DOHH2 (cell line): ENCODE measurements at regions not wholly inside any gene's neighbourhood (a gene's known extent, or its start where the extent isn't known, plus 50 kb on each side); places are given as distances from the start of the nearest gene placed in this dataset.

ENCODE experiments used
- H3F3A ChIP-seq: fragments of 200-600 bp; sonication (generic), shearing (Covaris generic); 2 replicates; pipeline ENCODE4 v1.6.0; 2016; ENCODE audit warnings: antibody characterized with exemption, mild to moderate bottlenecking; ENCODE audit not compliant: control insufficient read depth, insufficient read depth
- H3K27ac ChIP-seq: fragments of 200-600 bp; sonication (generic); 2 replicates; pipeline ENCODE4 v1.5.1; 2014; ENCODE audit warnings: low read depth, mild to moderate bottlenecking, low read length, moderate library complexity
- H3K27me3 ChIP-seq: fragments of 200-600 bp; sonication (generic); 2 replicates; pipeline ENCODE4 v1.6.1; 2014; ENCODE audit warnings: mild to moderate bottlenecking, low read length, mixed read lengths; ENCODE audit not compliant: control insufficient read depth
- H3K36me3 ChIP-seq: fragments of 200-600 bp; sonication (generic); 2 replicates; pipeline ENCODE4 v1.6.1; 2014; ENCODE audit warnings: mild to moderate bottlenecking, low read length, moderate library complexity, mixed read lengths; ENCODE audit not compliant: control insufficient read depth
- H3K4me1 ChIP-seq: fragments of 200-600 bp; sonication (generic); 2 replicates; pipeline ENCODE4 v1.6.1; 2014; ENCODE audit warnings: mild to moderate bottlenecking, low read length, mixed read lengths; ENCODE audit not compliant: control insufficient read depth
- H3K4me2 ChIP-seq: fragments of 200-600 bp; sonication (generic); 2 replicates; pipeline ENCODE4 v1.6.0; 2014; ENCODE audit warnings: mild to moderate bottlenecking, low read length, moderate library complexity
- H3K4me3 ChIP-seq: fragments of 200-600 bp; sonication (generic); 2 replicates; pipeline ENCODE4 v1.5.1; 2014; ENCODE audit warnings: mild to moderate bottlenecking, low read length, mixed read lengths
- H3K79me2 ChIP-seq: fragments of 200-600 bp; sonication (generic); 2 replicates; pipeline ENCODE4 v1.6.1; 2014; ENCODE audit warnings: mild to moderate bottlenecking, low read length, mixed read lengths; ENCODE audit not compliant: control insufficient read depth
- H3K9me2 ChIP-seq: fragments of 200-600 bp; sonication (generic); replicated peaks from 2 replicates; pipeline ENCODE4 v1.6.1; 2014; ENCODE audit warnings: mild to moderate bottlenecking, low read length, mixed read lengths; ENCODE audit not compliant: control insufficient read depth
- H3K9me3 ChIP-seq: fragments of 200-600 bp; sonication (generic); 2 replicates; pipeline ENCODE4 v1.6.1; 2014; ENCODE audit warnings: antibody characterized with exemption, low read length, mixed read lengths; ENCODE audit not compliant: control insufficient read depth, insufficient read depth
- H4K20me1 ChIP-seq: fragments of 200-600 bp; sonication (generic); 2 replicates; pipeline ENCODE4 v1.6.0; 2014; ENCODE audit warnings: low read depth, mild to moderate bottlenecking, antibody characterized with exemption, low read length, moderate library complexity; ENCODE audit not compliant: control insufficient read depth, insufficient read depth
- EZH2phosphoT487 ChIP-seq: fragments of 200-600 bp; sonication (generic); IDR thresholded peaks from 2 replicates; pipeline ENCODE4 v1.6.1; 2017; ENCODE audit warnings: borderline replicate concordance, mild to moderate bottlenecking, antibody characterized with exemption, low read length, moderate library complexity, mixed read lengths
- TF ChIP-seq, protein P1 (sequence below): fragments of 200-600 bp; sonication (generic); IDR thresholded peaks from one replicate; pipeline ENCODE4 v1.5.1; 2014; ENCODE audit warnings: antibody characterized with exemption, mild to moderate bottlenecking, low read depth, low read length; ENCODE audit not compliant: poor library complexity, severe bottlenecking

GRCh38 chr13:33403807-33404362 is 118.3 kb upstream of the STARD13 start:
- H3K4me3 ChIP-seq: no peak overlapping the region
- TF ChIP-seq, protein P1, sequence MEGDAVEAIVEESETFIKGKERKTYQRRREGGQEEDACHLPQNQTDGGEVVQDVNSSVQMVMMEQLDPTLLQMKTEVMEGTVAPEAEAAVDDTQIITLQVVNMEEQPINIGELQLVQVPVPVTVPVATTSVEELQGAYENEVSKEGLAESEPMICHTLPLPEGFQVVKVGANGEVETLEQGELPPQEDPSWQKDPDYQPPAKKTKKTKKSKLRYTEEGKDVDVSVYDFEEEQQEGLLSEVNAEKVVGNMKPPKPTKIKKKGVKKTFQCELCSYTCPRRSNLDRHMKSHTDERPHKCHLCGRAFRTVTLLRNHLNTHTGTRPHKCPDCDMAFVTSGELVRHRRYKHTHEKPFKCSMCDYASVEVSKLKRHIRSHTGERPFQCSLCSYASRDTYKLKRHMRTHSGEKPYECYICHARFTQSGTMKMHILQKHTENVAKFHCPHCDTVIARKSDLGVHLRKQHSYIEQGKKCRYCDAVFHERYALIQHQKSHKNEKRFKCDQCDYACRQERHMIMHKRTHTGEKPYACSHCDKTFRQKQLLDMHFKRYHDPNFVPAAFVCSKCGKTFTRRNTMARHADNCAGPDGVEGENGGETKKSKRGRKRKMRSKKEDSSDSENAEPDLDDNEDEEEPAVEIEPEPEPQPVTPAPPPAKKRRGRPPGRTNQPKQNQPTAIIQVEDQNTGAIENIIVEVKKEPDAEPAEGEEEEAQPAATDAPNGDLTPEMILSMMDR: no peak
- TF ChIP-seq EZH2phosphoT487: no peak
- H4K20me1 ChIP-seq: no peaks in the 10 kb centered on the region
- H3K9me2 ChIP-seq: no peaks in the 10 kb centered on the region
- no peaks in the 10 kb centered on the region for H3K36me3 ChIP-seq
- no peaks in the 10 kb centered on the region for H3K27me3 ChIP-seq
- no peaks in the 10 kb centered on the region for H3F3A ChIP-seq
- no peaks in the 10 kb centered on the region for H3K9me3 ChIP-seq
- H3K27ac ChIP-seq: no peak overlapping the region
- H3K79me2 ChIP-seq: no peaks in the 10 kb centered on the region
- H3K4me1 ChIP-seq: no peaks in the 10 kb centered on the region
- no peak overlapping the region for H3K4me2 ChIP-seq

DNA sequence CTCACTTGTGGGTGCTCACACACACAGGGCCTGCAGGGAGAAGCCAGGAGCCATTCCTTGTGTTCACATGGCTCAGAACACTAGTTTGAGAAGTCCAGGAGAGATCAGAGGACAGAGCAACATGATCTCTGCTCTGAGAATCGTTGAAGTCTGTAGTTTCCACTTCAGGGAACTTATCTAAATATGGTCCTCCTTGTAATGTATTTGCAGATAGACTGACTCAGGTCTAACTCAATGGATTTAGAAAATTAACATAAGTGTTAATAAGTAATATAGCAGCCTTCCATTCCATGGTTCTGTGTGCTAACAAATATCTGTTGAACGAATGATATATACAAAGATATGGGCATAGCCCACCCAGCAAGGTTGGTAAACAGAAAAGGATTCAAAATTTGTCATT is 119.8 kb upstream of the STARD13 start:
- no peaks in the 10 kb centered on the region for H3K36me3 ChIP-seq
- H3K27ac ChIP-seq: no peak overlapping the region
- no peaks in the 10 kb centered on the region for H3K9me2 ChIP-seq
- H3K4me1 ChIP-seq: no peaks in the 10 kb centered on the region
- H3K4me2 ChIP-seq: no peak overlapping the region
- no peaks in the 10 kb centered on the region for H3K79me2 ChIP-seq
- no peaks in the 10 kb centered on the region for H3K27me3 ChIP-seq
- TF ChIP-seq EZH2phosphoT487: no peak
- TF ChIP-seq, protein P1: no peak
- no peaks in the 10 kb centered on the region for H3K9me3 ChIP-seq
- H4K20me1 ChIP-seq: no peaks in the 10 kb centered on the region
- no peaks in the 10 kb centered on the region for H3F3A ChIP-seq
- no peak overlapping the region for H3K4me3 ChIP-seq

- Histone ChIP-seq H3K79me2 (no peaks in the 10 kb centered on the region), H3K27ac (no peak overlapping the region), H3K36me3 (no peaks in the 10 kb centered on the region), H3K9me2 (no peaks in the 10 kb centered on the region), H3K4me2 (no peak overlapping the region), H3F3A (no peaks in the 10 kb centered on the region), H4K20me1 (no peaks in the 10 kb centered on the region), H3K4me3 (no peak overlapping the region), H3K9me3 (no peaks in the 10 kb centered on the region), H3K4me1 (no peaks in the 10 kb centered on the region), H3K27me3 (no peaks in the 10 kb centered on the region)
- TF ChIP-seq, protein P1: no peak
- TF ChIP-seq EZH2phosphoT487: no peak
Observed at GRCh38 chr13:33409673-33410510, 124.3 kb upstream of the STARD13 start.
